DND-41 (cell line): ENCODE measurements at regions not wholly inside any gene's neighbourhood (a gene's known extent, or its start where the extent isn't known, plus 50 kb on each side); places are given as distances from the start of the nearest gene placed in this dataset.

Experiments used
- ATAC-seq: fragments of 200-7000 bp; cut with Tn5 transposase; 3 replicates; pipeline ENCODE4 v1.9.1; 2021; ENCODE audit warnings: low read depth; ENCODE audit not compliant: insufficient read depth
- DNase-seq: peaks from one replicate; pipeline ENCODE4 v3.0.0-alpha.2; 2020
- H2AFZ ChIP-seq: 2 replicates; pipeline ENCODE4 v1.6.0; 2012; ENCODE audit warnings: low read depth, low read length
- H3K27ac ChIP-seq: 2 replicates; pipeline ENCODE4 v1.5.1; 2012; ENCODE audit warnings: low read length, inconsistent platforms
- H3K27me3 ChIP-seq: fragments of 200-600 bp; sonication (generic); 2 replicates; pipeline ENCODE4 v1.6.0; 2012; ENCODE audit warnings: low read length, mild to moderate bottlenecking, inconsistent platforms; ENCODE audit not compliant: insufficient read depth, poor library complexity
- H3K36me3 ChIP-seq: 2 replicates; pipeline ENCODE4 v1.5.1; 2012; ENCODE audit warnings: low read length, inconsistent platforms; ENCODE audit not compliant: insufficient read depth
- H3K4me1 ChIP-seq: 2 replicates; pipeline ENCODE4 v1.5.1; 2012; ENCODE audit warnings: mild to moderate bottlenecking, low read length; ENCODE audit not compliant: insufficient read depth
- H3K4me2 ChIP-seq: 2 replicates; pipeline ENCODE4 v1.6.0; 2012; ENCODE audit warnings: mild to moderate bottlenecking, moderate library complexity, low read length, inconsistent platforms; ENCODE audit not compliant: insufficient read depth
- H3K4me3 ChIP-seq, 2 experiments: fragments of 200-600 bp in 1 of 2; shearing (Covaris generic) in 1 of 2; 2 replicates each; pipeline ENCODE4 v1.5.1; 2012 to 2016; ENCODE audit warnings: inconsistent platforms in 2 of 2, low read length in 2 of 2, mild to moderate bottlenecking in 2 of 2, low read depth in 1 of 2, moderate library complexity in 1 of 2
- H3K79me2 ChIP-seq: 2 replicates; pipeline ENCODE4 v1.6.0; 2012; ENCODE audit warnings: low read length, inconsistent platforms; ENCODE audit not compliant: insufficient read depth
- H3K9ac ChIP-seq: 2 replicates; pipeline ENCODE4 v1.6.0; 2012; ENCODE audit warnings: low read depth, mild to moderate bottlenecking, inconsistent platforms, low read length, moderate library complexity
- H3K9me3 ChIP-seq: 2 replicates; pipeline ENCODE4 v1.5.1; 2012; ENCODE audit warnings: low read length, moderate library complexity, mild to moderate bottlenecking, inconsistent platforms; ENCODE audit not compliant: insufficient read depth, severe bottlenecking
- H4K20me1 ChIP-seq: 2 replicates; pipeline ENCODE4 v1.6.0; 2012; ENCODE audit warnings: low read length; ENCODE audit not compliant: insufficient read depth
- CTCF ChIP-seq: IDR thresholded peaks from 2 replicates; pipeline ENCODE4 v1.5.1; 2012; ENCODE audit warnings: borderline replicate concordance, low read length, moderate library complexity, mild to moderate bottlenecking; ENCODE audit not compliant: poor library complexity, severe bottlenecking; ENCODE audit errors: extremely low read depth
- EZH2 ChIP-seq: IDR thresholded peaks from 3 replicates; pipeline ENCODE4 v1.6.1; 2012; ENCODE audit warnings: borderline replicate concordance, low read depth, mild to moderate bottlenecking, moderate library complexity, low read length, inconsistent platforms; ENCODE audit not compliant: severe bottlenecking

- H3K9ac ChIP-seq = no peak overlapping the region
- no peaks in the 10 kb centered on the region for H3K9me3 ChIP-seq
- no peak overlapping the region for H3K4me2 ChIP-seq
- DNase-seq = no peak
- no peak for ATAC-seq
- TF ChIP-seq CTCF (no peak), EZH2 (no peak)
- no peak overlapping the region for H3K4me3 ChIP-seq
- H3K27me3 ChIP-seq = no peaks in the 10 kb centered on the region
- no peak overlapping the region for H3K27ac ChIP-seq
- no peaks in the 10 kb centered on the region for H3K4me1 ChIP-seq
- no peak overlapping the region for H2AFZ ChIP-seq
- no peaks in the 10 kb centered on the region for H4K20me1 ChIP-seq
- no peaks in the 10 kb centered on the region for H3K79me2 ChIP-seq
- no peaks in the 10 kb centered on the region for H3K36me3 ChIP-seq
These were observed 618.3 kb upstream of the PCDH20 start for GRCh38 chr13:62033934-62034333.

GRCh38 chr13:62022369-62022768 is 606.7 kb upstream of the PCDH20 start:
- ATAC-seq = no peak
- Histone ChIP-seq H4K20me1 (no peaks in the 10 kb centered on the region), H3K4me2 (no peak overlapping the region), H3K36me3 (no peaks in the 10 kb centered on the region), H3K9ac (no peak overlapping the region), H3K27ac (no peak overlapping the region), H3K4me1 (no peaks in the 10 kb centered on the region), H3K27me3 (no peaks in the 10 kb centered on the region), H2AFZ (no peak overlapping the region), H3K9me3 (no peaks in the 10 kb centered on the region), H3K4me3 (no peak overlapping the region), H3K79me2 (no peaks in the 10 kb centered on the region)
- TF ChIP-seq EZH2 (no peak), CTCF (no peak)
- DNase-seq = no peak

GRCh38 chr13:62019858-62020257 is 604.2 kb upstream of the PCDH20 start:
- no peaks in the 10 kb centered on the region for H3K27me3 ChIP-seq
- no peaks in the 10 kb centered on the region for H3K79me2 ChIP-seq
- no peaks in the 10 kb centered on the region for H3K9me3 ChIP-seq
- no peaks in the 10 kb centered on the region for H3K4me1 ChIP-seq
- ATAC-seq (no peak), DNase-seq (no peak)
- H2AFZ ChIP-seq = no peak overlapping the region
- no peak overlapping the region for H3K4me2 ChIP-seq
- H4K20me1 ChIP-seq = no peaks in the 10 kb centered on the region
- no peak overlapping the region for H3K27ac ChIP-seq
- TF ChIP-seq EZH2 = no peak
- no peak for TF ChIP-seq CTCF
- H3K9ac ChIP-seq = no peak overlapping the region
- no peaks in the 10 kb centered on the region for H3K36me3 ChIP-seq
- no peak overlapping the region for H3K4me3 ChIP-seq

- no peaks in the 10 kb centered on the region for H3K9me3 ChIP-seq
- TF ChIP-seq EZH2 = no peak
- TF ChIP-seq CTCF = peak; percentile 27
- H3K4me1 ChIP-seq = no peaks in the 10 kb centered on the region
- no peak overlapping the region for H3K9ac ChIP-seq
- H3K27me3 ChIP-seq = no peaks in the 10 kb centered on the region
- no peak overlapping the region for H3K27ac ChIP-seq
- H3K79me2 ChIP-seq = no peaks in the 10 kb centered on the region
- H3K36me3 ChIP-seq = no peaks in the 10 kb centered on the region
- DNase-seq (no peak), ATAC-seq (no peak)
- H2AFZ ChIP-seq = no peak overlapping the region
- H3K4me3 ChIP-seq = no peak overlapping the region
- H4K20me1 ChIP-seq = no peaks in the 10 kb centered on the region
- H3K4me2 ChIP-seq = no peak overlapping the region
These were observed 598.6 kb upstream of the PCDH20 start for GRCh38 chr13:62014299-62014698.
